ENCODE measurements at regions not wholly inside any gene's neighbourhood (a gene's known extent, or its start where the extent isn't known, plus 50 kb on each side); places are given as distances from the start of the nearest gene placed in this dataset.

DNA sequence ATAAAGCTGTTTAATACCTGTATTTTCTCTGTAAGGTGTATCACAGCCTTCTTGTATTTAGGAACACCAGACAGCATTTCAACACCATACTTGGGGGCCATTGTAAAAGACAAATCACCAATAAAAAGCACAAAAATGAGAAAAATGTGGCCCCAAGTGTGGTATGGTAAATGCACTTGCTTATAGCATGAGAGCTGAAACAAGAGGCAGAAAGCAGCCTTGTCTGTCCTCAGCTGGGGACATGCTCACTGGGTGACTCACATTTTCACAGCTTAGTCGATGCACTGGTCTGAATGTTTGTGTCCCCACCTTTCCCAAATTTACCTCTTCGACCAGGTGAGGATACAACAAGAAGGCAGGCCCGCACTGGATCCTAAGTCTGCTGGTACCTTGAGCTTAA lies 639.7 kb upstream of the AGA start:
- H3K27me3 Mint-ChIP-seq (ENCODE audit: unreplicated experiment), result no peaks in the 10 kb centered on the region
- no peak overlapping the region for H3K27ac Mint-ChIP-seq (ENCODE audit: unreplicated experiment)
- H3K9me3 Mint-ChIP-seq (ENCODE audit: unreplicated experiment), result peaks cover 3% of the 10 kb centered on the region
- H3K4me1 Mint-ChIP-seq (ENCODE audit: unreplicated experiment), result no peaks in the 10 kb centered on the region
- H3K4me3 Mint-ChIP-seq (ENCODE audit: unreplicated experiment), result no peak overlapping the region
- no peak for DNase-seq (ENCODE audit: extremely low spot score, unreplicated experiment)
- TF ChIP-seq, protein P1, sequence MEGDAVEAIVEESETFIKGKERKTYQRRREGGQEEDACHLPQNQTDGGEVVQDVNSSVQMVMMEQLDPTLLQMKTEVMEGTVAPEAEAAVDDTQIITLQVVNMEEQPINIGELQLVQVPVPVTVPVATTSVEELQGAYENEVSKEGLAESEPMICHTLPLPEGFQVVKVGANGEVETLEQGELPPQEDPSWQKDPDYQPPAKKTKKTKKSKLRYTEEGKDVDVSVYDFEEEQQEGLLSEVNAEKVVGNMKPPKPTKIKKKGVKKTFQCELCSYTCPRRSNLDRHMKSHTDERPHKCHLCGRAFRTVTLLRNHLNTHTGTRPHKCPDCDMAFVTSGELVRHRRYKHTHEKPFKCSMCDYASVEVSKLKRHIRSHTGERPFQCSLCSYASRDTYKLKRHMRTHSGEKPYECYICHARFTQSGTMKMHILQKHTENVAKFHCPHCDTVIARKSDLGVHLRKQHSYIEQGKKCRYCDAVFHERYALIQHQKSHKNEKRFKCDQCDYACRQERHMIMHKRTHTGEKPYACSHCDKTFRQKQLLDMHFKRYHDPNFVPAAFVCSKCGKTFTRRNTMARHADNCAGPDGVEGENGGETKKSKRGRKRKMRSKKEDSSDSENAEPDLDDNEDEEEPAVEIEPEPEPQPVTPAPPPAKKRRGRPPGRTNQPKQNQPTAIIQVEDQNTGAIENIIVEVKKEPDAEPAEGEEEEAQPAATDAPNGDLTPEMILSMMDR (IDR thresholded peaks at IDR 0.05), result no peak
- H3K36me3 Mint-ChIP-seq (ENCODE audit: unreplicated experiment), result no peaks in the 10 kb centered on the region

DNA sequence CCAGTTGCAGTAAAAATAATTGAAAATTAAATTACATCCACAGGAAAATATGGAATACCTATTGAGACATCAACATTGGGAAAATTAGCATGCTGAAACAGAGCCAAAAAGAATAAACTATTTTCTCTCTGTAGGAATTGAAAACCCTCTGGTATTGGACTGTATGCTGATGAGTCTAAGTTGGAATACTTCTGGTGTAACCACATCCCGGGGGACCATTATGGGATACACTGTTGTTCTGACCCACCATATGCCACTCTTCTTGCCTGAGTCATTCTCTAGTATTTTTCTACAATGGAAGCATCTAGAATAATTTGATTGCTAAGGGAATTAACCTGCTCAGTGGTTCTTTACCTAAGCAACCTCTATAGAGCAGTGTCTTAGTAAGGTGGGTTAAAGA lies 640.7 kb upstream of the AGA start:
- no peaks in the 10 kb centered on the region for H3K4me1 Mint-ChIP-seq (ENCODE audit: unreplicated experiment)
- DNase-seq (ENCODE audit: extremely low spot score, unreplicated experiment), result no peak
- H3K27ac Mint-ChIP-seq (ENCODE audit: unreplicated experiment), result no peak overlapping the region
- H3K27me3 Mint-ChIP-seq (ENCODE audit: unreplicated experiment), result no peaks in the 10 kb centered on the region
- H3K9me3 Mint-ChIP-seq (ENCODE audit: unreplicated experiment), result peaks cover 3% of the 10 kb centered on the region
- TF ChIP-seq, protein P1 (IDR thresholded peaks at IDR 0.05), result no peak
- no peaks in the 10 kb centered on the region for H3K36me3 Mint-ChIP-seq (ENCODE audit: unreplicated experiment)
- no peak overlapping the region for H3K4me3 Mint-ChIP-seq (ENCODE audit: unreplicated experiment)

DNA sequence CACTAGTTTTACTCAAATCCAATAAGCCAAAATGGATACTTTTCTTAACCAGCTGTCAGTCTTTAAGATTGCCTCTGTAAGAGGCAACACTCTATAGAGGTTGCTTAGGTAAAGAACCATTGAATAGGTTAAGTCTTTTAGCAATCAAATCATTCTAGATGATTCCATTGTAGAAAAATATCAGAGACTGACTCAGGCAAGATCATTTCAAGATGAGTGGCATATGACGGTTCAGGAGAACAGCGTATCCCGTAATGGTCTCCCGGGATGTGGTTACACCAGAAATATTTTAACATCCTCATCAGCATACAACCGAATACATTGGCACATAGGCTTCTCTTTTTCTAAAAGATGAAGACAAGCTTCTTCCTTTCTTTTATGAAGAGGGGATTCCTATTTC lies 641.7 kb upstream of the AGA start:
- DNase-seq (ENCODE audit: extremely low spot score, unreplicated experiment), result no peak
- peaks cover 3% of the 10 kb centered on the region for H3K9me3 Mint-ChIP-seq (ENCODE audit: unreplicated experiment)

DNA sequence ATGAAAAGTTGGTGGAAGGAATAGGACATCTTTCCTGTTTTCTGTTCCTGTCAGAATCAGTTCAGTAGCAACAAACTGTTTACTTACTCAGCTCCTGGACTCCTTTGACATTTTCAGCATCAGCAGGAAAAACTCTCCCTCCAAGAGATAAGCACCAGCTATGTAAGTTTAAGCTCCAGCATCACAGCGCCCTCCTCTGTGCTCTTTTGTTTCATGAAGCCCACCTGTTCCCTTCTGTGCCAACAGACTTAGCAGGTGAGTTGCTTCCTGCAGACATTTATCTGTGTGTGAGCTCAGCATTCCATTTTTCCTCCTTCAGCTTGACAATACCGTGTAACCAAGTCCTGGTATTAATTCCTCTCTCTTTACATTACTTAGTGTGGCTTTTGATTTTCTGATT lies 644.1 kb upstream of the AGA start:
- H3K27ac Mint-ChIP-seq (ENCODE audit: unreplicated experiment), result no peak overlapping the region
- H3K4me1 Mint-ChIP-seq (ENCODE audit: unreplicated experiment), result no peaks in the 10 kb centered on the region
- no peak for DNase-seq (ENCODE audit: extremely low spot score, unreplicated experiment)
- H3K36me3 Mint-ChIP-seq (ENCODE audit: unreplicated experiment), result no peaks in the 10 kb centered on the region
- TF ChIP-seq, protein P1 (IDR thresholded peaks at IDR 0.05), result no peak
- no peak overlapping the region for H3K4me3 Mint-ChIP-seq (ENCODE audit: unreplicated experiment)
- no peaks in the 10 kb centered on the region for H3K27me3 Mint-ChIP-seq (ENCODE audit: unreplicated experiment)
- H3K9me3 Mint-ChIP-seq (ENCODE audit: unreplicated experiment), result no peaks in the 10 kb centered on the region

More for the DNA sequence above, 641.7 kb upstream of the AGA start:
- Mint-ChIP-seq H3K4me3 (ENCODE audit: unreplicated experiment) (no peak overlapping the region), H3K4me1 (ENCODE audit: unreplicated experiment) (no peaks in the 10 kb centered on the region), H3K27me3 (ENCODE audit: unreplicated experiment) (no peaks in the 10 kb centered on the region), H3K36me3 (ENCODE audit: unreplicated experiment) (no peaks in the 10 kb centered on the region), H3K27ac (ENCODE audit: unreplicated experiment) (no peak overlapping the region)
- TF ChIP-seq, protein P1 (IDR thresholded peaks at IDR 0.05), result no peak

DNA sequence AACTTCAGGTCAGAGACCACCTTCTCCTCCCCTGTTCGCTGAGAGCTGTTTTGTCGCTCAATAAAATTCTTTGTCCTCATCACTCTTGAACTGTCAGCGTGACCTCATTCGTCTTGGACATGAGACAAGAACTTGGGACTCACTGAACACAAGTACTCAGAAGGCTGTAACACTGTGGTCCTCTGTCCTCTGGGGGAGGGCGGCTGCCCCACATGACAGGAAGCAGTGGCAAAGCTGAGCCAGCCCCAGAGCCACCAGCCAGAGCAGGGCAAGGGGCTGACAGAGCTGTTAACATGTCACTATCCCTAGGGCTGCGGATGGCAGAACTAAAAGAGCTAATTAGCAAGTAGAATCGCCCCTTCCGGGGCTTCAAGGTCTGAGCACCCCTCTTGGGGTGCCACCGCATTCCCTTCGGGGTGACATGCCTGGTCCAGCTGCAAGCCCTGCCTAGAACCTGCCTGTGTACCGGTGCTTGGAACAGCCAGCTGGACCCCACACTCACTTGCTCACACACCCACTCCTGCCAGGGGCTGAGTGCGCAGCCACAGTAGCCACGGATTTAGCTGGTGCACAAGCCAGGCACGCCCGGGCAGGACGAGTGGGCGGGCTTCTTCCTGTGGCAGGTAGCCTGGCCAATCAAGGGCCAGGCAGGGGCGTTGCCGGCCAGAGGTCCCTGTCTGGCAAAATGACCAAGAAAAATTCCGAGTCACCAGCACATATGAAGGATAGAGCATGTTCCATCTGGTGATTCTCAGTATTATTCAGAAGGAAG lies 648.6 kb upstream of the AGA start:
- no peaks in the 10 kb centered on the region for H3K4me1 Mint-ChIP-seq (ENCODE audit: unreplicated experiment)
- H3K27ac Mint-ChIP-seq (ENCODE audit: unreplicated experiment), result no peak overlapping the region
- no peaks in the 10 kb centered on the region for H3K27me3 Mint-ChIP-seq (ENCODE audit: unreplicated experiment)
- no peaks in the 10 kb centered on the region for H3K9me3 Mint-ChIP-seq (ENCODE audit: unreplicated experiment)
- no peak overlapping the region for H3K4me3 Mint-ChIP-seq (ENCODE audit: unreplicated experiment)
- DNase-seq (ENCODE audit: extremely low spot score, unreplicated experiment), result peak; percentile 75
- no peaks in the 10 kb centered on the region for H3K36me3 Mint-ChIP-seq (ENCODE audit: unreplicated experiment)
- TF ChIP-seq, protein P1 (IDR thresholded peaks at IDR 0.05), result no peak

All from osteocyte (in vitro differentiated cells).